HepG2 (cell line): ENCODE measurements at regions not wholly inside any gene's neighbourhood (a gene's known extent, or its start where the extent isn't known, plus 50 kb on each side); places are given as distances from the start of the nearest gene placed in this dataset.

Experiments
- ZHX1 ChIP-seq: sonication (generic); formaldehyde crosslinking; IDR thresholded peaks from 2 replicates; pipeline ENCODE4 v1.8.1; 2022; ENCODE audit warnings: low read depth, mild to moderate bottlenecking, missing genetic modification reagents
- ZNF335 ChIP-seq: sonication (generic); formaldehyde crosslinking; IDR thresholded peaks from 2 replicates; pipeline ENCODE4 v1.4.0; 2020; ENCODE audit warnings: missing genetic modification reagents
- ZNF768 ChIP-seq: sonication (generic); formaldehyde crosslinking; IDR thresholded peaks from 2 replicates; pipeline ENCODE4 v1.4.0; 2020; ENCODE audit warnings: missing genetic modification reagents

- TF ChIP-seq ZHX1 (CRISPR knock-in tag), result no peak
- no peak for TF ChIP-seq ZNF768 (CRISPR knock-in tag)
- no peak for TF ChIP-seq ZNF335 (CRISPR knock-in tag)
Observed at GRCh38 chr7:13508586-13508985, 480.9 kb downstream of the ETV1 start.
